AG04450 (cell line): ENCODE measurements at regions not wholly inside any gene's neighbourhood (a gene's known extent, or its start where the extent isn't known, plus 50 kb on each side); places are given as distances from the start of the nearest gene placed in this dataset.

Source experiments
- CTCF ChIA-PET: fragments of 300-600, 350-600 bp; formaldehyde crosslinking; extraction: SDS; loops from one replicate; lab custom pipeline; 2022; ENCODE audit warnings: antibody characterized with exemption, inconsistent platforms; lab: Charles Lee
- POLR2A ChIA-PET: fragments of 350-600 bp; formaldehyde crosslinking; extraction: SDS; loops from one replicate; lab custom pipeline; 2021; ENCODE audit warnings: antibody characterized with exemption, inconsistent platforms; lab: Yijun Ruan, JAX
- DNase-seq: peaks from one replicate; pipeline ENCODE4 v3.0.0-alpha.2; 2011; ENCODE audit warnings: low read depth, low spot score
- H3K27ac ChIP-seq: one replicate; pipeline ENCODE4 v1.5.1; 2012; ENCODE audit warnings: low read depth, low read length, control low read depth
- H3K27me3 ChIP-seq: one replicate; pipeline ENCODE4 v1.6.0; 2012; ENCODE audit warnings: low read length; ENCODE audit not compliant: control insufficient read depth, insufficient read depth
- H3K4me3 ChIP-seq: 2 replicates; pipeline ENCODE4 v1.5.1; 2011; ENCODE audit warnings: mild to moderate bottlenecking, low read depth, low read length, control low read depth
- H3K9me3 ChIP-seq: 2 replicates; pipeline ENCODE4 v1.5.1; 2012; ENCODE audit warnings: low read length; ENCODE audit not compliant: control insufficient read depth, insufficient read depth
- CTCF ChIP-seq: IDR thresholded peaks from 2 replicates; pipeline ENCODE4 v1.5.1; 2011; ENCODE audit warnings: low read depth, low read length, control low read depth, inconsistent platforms

GRCh38 chr6:66638099-66638498, 931.1 kb upstream of the EYS start:
- Histone ChIP-seq H3K27me3 (no peaks in the 10 kb centered on the region), H3K9me3 (no peaks in the 10 kb centered on the region), H3K27ac (no peak overlapping the region), H3K4me3 (no peak overlapping the region)
- ChIA-PET POLR2A (no interaction called here), CTCF (interaction anchor here (0.6 kb wide), 1 partner anchor 23 kb away, joined by 6 read pairs; no protein-coding TSS in a partner anchor)
- no peak for TF ChIP-seq CTCF
- no peak for DNase-seq

GRCh38 chr6:66628917-66629316, 921.9 kb upstream of the EYS start:
- ChIA-PET CTCF (no interaction called here), POLR2A (no interaction called here)
- no peak for TF ChIP-seq CTCF
- Histone ChIP-seq H3K4me3 (no peak overlapping the region), H3K27me3 (no peaks in the 10 kb centered on the region), H3K27ac (no peak overlapping the region), H3K9me3 (no peaks in the 10 kb centered on the region)
- no peak for DNase-seq

- no peaks in the 10 kb centered on the region for H3K9me3 ChIP-seq
- CTCF ChIA-PET = no interaction called here
- H3K27ac ChIP-seq = no peak overlapping the region
- no peak for TF ChIP-seq CTCF
- POLR2A ChIA-PET = no interaction called here
- H3K4me3 ChIP-seq = no peak overlapping the region
- DNase-seq = no peak
- H3K27me3 ChIP-seq = no peaks in the 10 kb centered on the region
Measured at GRCh38 chr6:66623050-66623449, 916.0 kb upstream of the EYS start.

- no peak for TF ChIP-seq CTCF
- ChIA-PET CTCF (no interaction called here), POLR2A (no interaction called here)
- Histone ChIP-seq H3K4me3 (no peak overlapping the region), H3K9me3 (no peaks in the 10 kb centered on the region), H3K27me3 (no peaks in the 10 kb centered on the region), H3K27ac (no peak overlapping the region)
- no peak for DNase-seq
Measured at GRCh38 chr6:66605971-66606370, 898.9 kb upstream of the EYS start.

GRCh38 chr6:66605011-66605410, 898.0 kb upstream of the EYS start:
- no peak overlapping the region for H3K27ac ChIP-seq
- DNase-seq = no peak
- POLR2A ChIA-PET = no interaction called here

More at GRCh38 chr6:66605011-66605410, 898.0 kb upstream of the EYS start:
- CTCF ChIA-PET = no interaction called here
- H3K27me3 ChIP-seq = no peaks in the 10 kb centered on the region
- no peak for TF ChIP-seq CTCF
- no peaks in the 10 kb centered on the region for H3K9me3 ChIP-seq
- H3K4me3 ChIP-seq = no peak overlapping the region
